ENCODE measurements at regions not wholly inside any gene's neighbourhood (a gene's known extent, or its start where the extent isn't known, plus 50 kb on each side); places are given as distances from the start of the nearest gene placed in this dataset.
"Not testable (repeated sequence)": the region's sequence is repeated elsewhere in the genome, so short reads cannot be mapped to it uniquely, and the experiment has no call there.

DNA sequence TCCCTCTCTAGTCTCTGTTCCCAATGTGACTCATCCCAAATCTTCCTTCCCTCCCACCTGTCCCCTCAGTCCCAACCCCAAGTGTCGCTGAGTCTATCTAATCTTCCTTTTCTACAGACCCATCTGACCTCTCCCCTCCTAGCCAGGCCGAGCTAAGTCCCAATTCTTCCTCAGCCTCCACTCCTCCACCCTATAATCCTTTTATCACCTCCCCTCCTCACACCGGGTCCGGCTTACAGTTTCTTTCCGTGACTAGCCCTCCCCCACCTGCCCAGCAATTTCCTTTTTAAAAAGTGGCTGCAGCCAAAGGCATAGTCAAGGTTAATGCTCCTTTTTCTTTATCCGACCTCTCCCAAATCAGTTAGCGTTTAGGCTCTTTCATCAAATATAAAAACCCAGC, 541.0 kb upstream of the CRIM1 start:
- not testable (repeated sequence) for TF ChIP-seq ZBTB33 (IDR thresholded peaks at IDR 0.05; ENCODE audit: borderline replicate concordance, low read depth); YY1 (IDR thresholded peaks at IDR 0.05; ENCODE audit: low read depth); TAF1 (IDR thresholded peaks at IDR 0.05; ENCODE audit: borderline replicate concordance, low read depth, low read length); POLR2AphosphoS5 (IDR thresholded peaks at IDR 0.05; ENCODE audit: low read depth, low read length)
- TF ChIP-seq, protein P1, sequence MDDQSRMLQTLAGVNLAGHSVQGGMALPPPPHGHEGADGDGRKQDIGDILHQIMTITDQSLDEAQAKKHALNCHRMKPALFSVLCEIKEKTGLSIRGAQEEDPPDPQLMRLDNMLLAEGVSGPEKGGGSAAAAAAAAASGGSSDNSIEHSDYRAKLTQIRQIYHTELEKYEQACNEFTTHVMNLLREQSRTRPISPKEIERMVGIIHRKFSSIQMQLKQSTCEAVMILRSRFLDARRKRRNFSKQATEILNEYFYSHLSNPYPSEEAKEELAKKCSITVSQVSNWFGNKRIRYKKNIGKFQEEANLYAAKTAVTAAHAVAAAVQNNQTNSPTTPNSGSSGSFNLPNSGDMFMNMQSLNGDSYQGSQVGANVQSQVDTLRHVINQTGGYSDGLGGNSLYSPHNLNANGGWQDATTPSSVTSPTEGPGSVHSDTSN (IDR thresholded peaks at IDR 0.05): not testable (repeated sequence)

Measured in SK-N-SH (cell line).